GM23338 (cell line): ENCODE measurements at regions not wholly inside any gene's neighbourhood (a gene's known extent, or its start where the extent isn't known, plus 50 kb on each side); places are given as distances from the start of the nearest gene placed in this dataset.

Experiments used
- ATAC-seq: fragments of 200-7000 bp; cut with Tn5 transposase; 3 replicates; pipeline ENCODE4 v1.9.1; 2020
- DNase-seq: peaks from one replicate; pipeline ENCODE4 v3.0.0-alpha.2; 2015; ENCODE audit warnings: low spot score
- H2AFZ ChIP-seq: fragments of 200-600 bp; sonication (generic); 2 replicates; pipeline ENCODE4 v1.8.0; 2016; ENCODE audit warnings: antibody characterized with exemption, mild to moderate bottlenecking, moderate library complexity
- H3F3A ChIP-seq: fragments of 200-600 bp; sonication (generic); replicated peaks from 2 replicates; pipeline ENCODE4 v1.8.0; 2017; ENCODE audit warnings: antibody characterized with exemption, mixed run types, low read depth
- H3K27ac ChIP-seq: fragments of 200-600 bp; sonication (generic); 2 replicates; pipeline ENCODE4 v1.6.1; 2016; ENCODE audit warnings: low read depth
- H3K27me3 ChIP-seq: fragments of 200-600 bp; sonication (generic); 2 replicates; pipeline ENCODE4 v1.8.0; 2016; ENCODE audit warnings: mild to moderate bottlenecking, mixed run types, moderate library complexity; ENCODE audit not compliant: insufficient read depth
- H3K36me3 ChIP-seq: fragments of 200-600 bp; sonication (generic); 2 replicates; pipeline ENCODE4 v1.8.0; 2016; ENCODE audit warnings: mild to moderate bottlenecking; ENCODE audit not compliant: insufficient read depth
- H3K4me1 ChIP-seq: fragments of 200-600 bp; sonication (generic); 2 replicates; pipeline ENCODE4 v1.8.0; 2016; ENCODE audit warnings: mild to moderate bottlenecking, moderate library complexity; ENCODE audit not compliant: insufficient read depth
- H3K4me2 ChIP-seq: fragments of 200-600 bp; sonication (generic); 2 replicates; pipeline ENCODE4 v1.7.1; 2017; ENCODE audit warnings: mixed run types
- H3K4me3 ChIP-seq: fragments of 200-600 bp; sonication (generic); 2 replicates; pipeline ENCODE4 v1.6.1; 2016; ENCODE audit warnings: mixed run types
- H3K79me2 ChIP-seq: fragments of 200-600 bp; sonication (generic); replicated peaks from 2 replicates; pipeline ENCODE4 v1.8.0; 2017; ENCODE audit warnings: mild to moderate bottlenecking; ENCODE audit not compliant: insufficient read depth
- H3K9me2 ChIP-seq: fragments of 200-600 bp; sonication (generic); 2 replicates; pipeline ENCODE4 v1.8.0; 2017; ENCODE audit not compliant: insufficient read depth
- H4K20me1 ChIP-seq: fragments of 200-600 bp; sonication (generic); replicated peaks from 2 replicates; pipeline ENCODE4 v1.8.0; 2017; ENCODE audit warnings: mild to moderate bottlenecking; ENCODE audit not compliant: insufficient read depth
- H3K27ac Mint-ChIP-seq: 2 replicates; pipeline ENCODE4 v1.8.0; 2020; ENCODE audit warnings: inconsistent platforms, mild to moderate bottlenecking, moderate library complexity, mixed read lengths
- H3K27me3 Mint-ChIP-seq: 3 replicates; pipeline ENCODE4 v1.8.0; 2022; ENCODE audit warnings: low read depth, mild to moderate bottlenecking, moderate library complexity, mixed read lengths, inconsistent platforms; ENCODE audit not compliant: insufficient read depth, poor library complexity
- H3K36me3 Mint-ChIP-seq: 3 replicates; pipeline ENCODE4 v1.8.0; 2021; ENCODE audit warnings: low read depth, mild to moderate bottlenecking, inconsistent platforms, moderate library complexity, mixed read lengths
- H3K4me1 Mint-ChIP-seq: 3 replicates; pipeline ENCODE4 v1.8.0; 2020; ENCODE audit warnings: mild to moderate bottlenecking, inconsistent platforms, mixed read lengths
- H3K4me3 Mint-ChIP-seq: 3 replicates; pipeline ENCODE4 v1.8.0; 2021; ENCODE audit warnings: moderate library complexity, mild to moderate bottlenecking, inconsistent platforms, mixed read lengths
- H3K9me3 Mint-ChIP-seq: 3 replicates; pipeline ENCODE4 v1.8.0; 2020; ENCODE audit warnings: moderate library complexity, mild to moderate bottlenecking, inconsistent platforms, mixed read lengths
- CREB1 ChIP-seq: fragments of 250-450 bp; sonication (Bioruptor Pico); IDR thresholded peaks from 2 replicates; pipeline ENCODE4 v1.5.0; 2020; ENCODE audit warnings: low read depth, mild to moderate bottlenecking, moderate library complexity
- CTCF ChIP-seq, 2 experiments: fragments of 200-600 bp in 1 of 2; sonication (generic) in 1 of 2; conservative IDR thresholded peaks; 2 replicates each; pipeline versions ENCODE4 v1.5.1 to v1.6.1; 2016 to 2017; ENCODE audit warnings: antibody characterized with exemption in 2 of 2, low read depth in 2 of 2, mild to moderate bottlenecking in 2 of 2, moderate library complexity in 1 of 2
- EZH2 ChIP-seq: fragments of 200-600 bp; sonication (generic); IDR thresholded peaks from one replicate; pipeline ENCODE4 v1.8.0; 2017; ENCODE audit warnings: antibody characterized with exemption, mild to moderate bottlenecking, low read depth; ENCODE audit not compliant: unreplicated experiment
- JUNB ChIP-seq: IDR thresholded peaks from one replicate; pipeline ENCODE4 v1.6.1; 2016; ENCODE audit warnings: antibody characterized with exemption; ENCODE audit not compliant: unreplicated experiment
- NANOG ChIP-seq: IDR thresholded peaks from 2 replicates; pipeline ENCODE4 v1.6.1; 2016; ENCODE audit warnings: antibody characterized with exemption, borderline replicate concordance
- STAT1 ChIP-seq: IDR thresholded peaks from one replicate; pipeline ENCODE4 v1.6.1; 2016; ENCODE audit warnings: antibody characterized with exemption; ENCODE audit not compliant: unreplicated experiment
- ZNF114 ChIP-seq: fragments of 250-450 bp; sonication (Bioruptor Pico); IDR thresholded peaks from 2 replicates; pipeline ENCODE4 v1.5.0; 2020; ENCODE audit warnings: mild to moderate bottlenecking, moderate library complexity
- ZNF462 ChIP-seq: fragments of 250-450 bp; sonication (Bioruptor Pico); IDR thresholded peaks from 2 replicates; pipeline ENCODE4 v1.5.0; 2020; ENCODE audit warnings: mild to moderate bottlenecking, moderate library complexity
- TF ChIP-seq, protein P1 (sequence below): IDR thresholded peaks from 2 replicates; pipeline ENCODE4 v1.6.1; 2016; ENCODE audit warnings: antibody characterized with exemption

- Histone ChIP-seq H3F3A (no peaks in the 10 kb centered on the region), H4K20me1 (no peaks in the 10 kb centered on the region), H3K4me3 (no peak overlapping the region), H3K9me2 (peaks cover 4% of the 10 kb centered on the region; the same call in 1 of the 2 replicates), H2AFZ (no peak overlapping the region), H3K27me3 (no peaks in the 10 kb centered on the region; the same call in 1 of the 2 replicates), H3K4me2 (no peak overlapping the region), H3K4me1 (no peaks in the 10 kb centered on the region), H3K27ac (no peak overlapping the region), H3K36me3 (no peaks in the 10 kb centered on the region), H3K79me2 (no peaks in the 10 kb centered on the region)
- no peak for ATAC-seq
- no peak for DNase-seq
- Mint-ChIP-seq H3K9me3 (peaks cover 29% of the 10 kb centered on the region), H3K27me3 (peaks cover 5% of the 10 kb centered on the region), H3K36me3 (peaks cover 14% of the 10 kb centered on the region), H3K4me1 (no peaks in the 10 kb centered on the region), H3K27ac (no peak overlapping the region), H3K4me3 (no peak overlapping the region)
- TF ChIP-seq ZNF462 = no peak
- TF ChIP-seq, protein P1, sequence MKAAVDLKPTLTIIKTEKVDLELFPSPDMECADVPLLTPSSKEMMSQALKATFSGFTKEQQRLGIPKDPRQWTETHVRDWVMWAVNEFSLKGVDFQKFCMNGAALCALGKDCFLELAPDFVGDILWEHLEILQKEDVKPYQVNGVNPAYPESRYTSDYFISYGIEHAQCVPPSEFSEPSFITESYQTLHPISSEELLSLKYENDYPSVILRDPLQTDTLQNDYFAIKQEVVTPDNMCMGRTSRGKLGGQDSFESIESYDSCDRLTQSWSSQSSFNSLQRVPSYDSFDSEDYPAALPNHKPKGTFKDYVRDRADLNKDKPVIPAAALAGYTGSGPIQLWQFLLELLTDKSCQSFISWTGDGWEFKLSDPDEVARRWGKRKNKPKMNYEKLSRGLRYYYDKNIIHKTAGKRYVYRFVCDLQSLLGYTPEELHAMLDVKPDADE = no peak
- TF ChIP-seq CTCF (conservative IDR thresholded peaks at IDR 0.05; ENCODE audit: low read depth in 2 of 2) = no peak
- TF ChIP-seq ZNF114 = no peak
- no peak for TF ChIP-seq STAT1
- no peak for TF ChIP-seq CREB1
- TF ChIP-seq JUNB = no peak
- no peak for TF ChIP-seq NANOG
- no peak for TF ChIP-seq EZH2
These were observed 254.5 kb upstream of the ANKRD55 start for GRCh38 chr5:56487528-56488115.
